ENCODE measurements at regions not wholly inside any gene's neighbourhood (a gene's known extent, or its start where the extent isn't known, plus 50 kb on each side); places are given as distances from the start of the nearest gene placed in this dataset.
"Not testable (repeated sequence)": the region's sequence is repeated elsewhere in the genome, so short reads cannot be mapped to it uniquely, and the experiment has no call there.

- H3K4me1 ChIP-seq, result peaks cover 0 to 10% (median 0%) of the 10 kb centered on the region in 4 donors
- WGBS, 2 donors, result 90% methylated on average over 7 of the region's 7 CpGs
- no peaks in the 10 kb centered on the region for H3K36me3 ChIP-seq
- no peak for DNase-seq
- no peaks in the 10 kb centered on the region for H3K27me3 ChIP-seq
- intact Hi-C loops (cut with DNase I), result no loop called here
- no peak for TF ChIP-seq EP300 (IDR thresholded peaks at IDR 0.05)
- TF ChIP-seq POLR2A (IDR thresholded peaks at IDR 0.05), result no peak
- TF ChIP-seq CTCF (IDR thresholded peaks at IDR 0.05), result no peak
- no peak for TF ChIP-seq POLR2AphosphoS5 (IDR thresholded peaks at IDR 0.05)
- no peak overlapping the region for H3K4me3 ChIP-seq
- H3K27ac ChIP-seq, result no peak overlapping the region
- no peaks in the 10 kb centered on the region for H3K9me3 ChIP-seq
These were observed 392.3 kb upstream of the GRM7 start for GRCh38 chr3:6468589-6468988.

GRCh38 chr3:6471744-6472143 is 389.2 kb upstream of the GRM7 start:
- no peaks in the 10 kb centered on the region for H3K27me3 ChIP-seq
- H3K27ac ChIP-seq, result no peak overlapping the region
- H3K4me1 ChIP-seq, result peaks cover 0 to 10% (median 0%) of the 10 kb centered on the region in 4 donors
- intact Hi-C loops (cut with DNase I), result no loop called here
- no peak for TF ChIP-seq CTCF (IDR thresholded peaks at IDR 0.05)
- TF ChIP-seq POLR2A (IDR thresholded peaks at IDR 0.05), result no peak
- TF ChIP-seq EP300 (IDR thresholded peaks at IDR 0.05), result no peak
- no peak for TF ChIP-seq POLR2AphosphoS5 (IDR thresholded peaks at IDR 0.05)
- DNase-seq, result no peak
- no peak overlapping the region for H3K4me3 ChIP-seq
- no peaks in the 10 kb centered on the region for H3K9me3 ChIP-seq
- WGBS, 2 donors, result 87 to 92% methylated on average over 8 of the region's 8 CpGs
- no peaks in the 10 kb centered on the region for H3K36me3 ChIP-seq

- 90% methylated on average over 32 to 33 of the region's 34 CpGs for WGBS, 2 donors
- H3K27me3 ChIP-seq; H3K27ac ChIP-seq; H3K4me3 ChIP-seq; H3K4me1 ChIP-seq; H3K9me3 ChIP-seq; H3K36me3 ChIP-seq; DNase-seq; intact Hi-C loops (cut with DNase I): not testable (repeated sequence)
These were observed 370.2 kb upstream of the GRM7 start for GRCh38 chr3:6490487-6491327.

GRCh38 chr3:6491768-6492167 is 369.1 kb upstream of the GRM7 start:
- Histone ChIP-seq H3K4me3 (no peak overlapping the region), H3K36me3 (no peaks in the 10 kb centered on the region), H3K27ac (no peak overlapping the region), H3K4me1 (no peaks in the 10 kb centered on the region), H3K27me3 (no peaks in the 10 kb centered on the region), H3K9me3 (no peaks in the 10 kb centered on the region)
- TF ChIP-seq POLR2AphosphoS5 (IDR thresholded peaks at IDR 0.05) (no peak), CTCF (IDR thresholded peaks at IDR 0.05) (no peak), POLR2A (IDR thresholded peaks at IDR 0.05) (no peak), EP300 (IDR thresholded peaks at IDR 0.05) (no peak)
- no peak for DNase-seq
- intact Hi-C loops (cut with DNase I), result no loop called here
- WGBS, 2 donors, result 85 to 89% methylated on average over 2 of the region's 2 CpGs

GRCh38 chr3:6492306-6492705 is 368.6 kb upstream of the GRM7 start:
- TF ChIP-seq CTCF (IDR thresholded peaks at IDR 0.05) (no peak), POLR2A (IDR thresholded peaks at IDR 0.05) (no peak), POLR2AphosphoS5 (IDR thresholded peaks at IDR 0.05) (no peak), EP300 (IDR thresholded peaks at IDR 0.05) (no peak)
- no peaks in the 10 kb centered on the region for H3K36me3 ChIP-seq
- 40 to 70% methylated on average over 1 of the region's 1 CpG for WGBS, 2 donors
- DNase-seq, result no peak
- no peak overlapping the region for H3K4me3 ChIP-seq
- H3K27me3 ChIP-seq, result no peaks in the 10 kb centered on the region
- H3K9me3 ChIP-seq, result no peaks in the 10 kb centered on the region
- H3K4me1 ChIP-seq, result no peaks in the 10 kb centered on the region
- intact Hi-C loops (cut with DNase I), result no loop called here
- no peak overlapping the region for H3K27ac ChIP-seq

- DNase-seq; H3K4me1 ChIP-seq; H3K36me3 ChIP-seq; intact Hi-C loops (cut with DNase I); H3K27ac ChIP-seq; H3K9me3 ChIP-seq; H3K4me3 ChIP-seq; H3K27me3 ChIP-seq: not testable (repeated sequence)
- WGBS, 2 donors, result 86 to 89% methylated on average over 4 of the region's 4 CpGs
These were observed 362.0 kb upstream of the GRM7 start for GRCh38 chr3:6498944-6499343.
